GM23338 (cell line): ENCODE measurements at regions not wholly inside any gene's neighbourhood (a gene's known extent, or its start where the extent isn't known, plus 50 kb on each side); places are given as distances from the start of the nearest gene placed in this dataset.

Experiments
- ATAC-seq: fragments of 200-7000 bp; cut with Tn5 transposase; 3 replicates; pipeline ENCODE4 v1.9.1; 2020
- DNase-seq: peaks from one replicate; pipeline ENCODE4 v3.0.0-alpha.2; 2015; ENCODE audit warnings: low spot score
- H2AFZ ChIP-seq: fragments of 200-600 bp; sonication (generic); 2 replicates; pipeline ENCODE4 v1.8.0; 2016; ENCODE audit warnings: antibody characterized with exemption, mild to moderate bottlenecking, moderate library complexity
- H3F3A ChIP-seq: fragments of 200-600 bp; sonication (generic); replicated peaks from 2 replicates; pipeline ENCODE4 v1.8.0; 2017; ENCODE audit warnings: antibody characterized with exemption, mixed run types, low read depth
- H3K27ac ChIP-seq: fragments of 200-600 bp; sonication (generic); 2 replicates; pipeline ENCODE4 v1.6.1; 2016; ENCODE audit warnings: low read depth
- H3K27me3 ChIP-seq: fragments of 200-600 bp; sonication (generic); 2 replicates; pipeline ENCODE4 v1.8.0; 2016; ENCODE audit warnings: mild to moderate bottlenecking, mixed run types, moderate library complexity; ENCODE audit not compliant: insufficient read depth
- H3K36me3 ChIP-seq: fragments of 200-600 bp; sonication (generic); 2 replicates; pipeline ENCODE4 v1.8.0; 2016; ENCODE audit warnings: mild to moderate bottlenecking; ENCODE audit not compliant: insufficient read depth
- H3K4me1 ChIP-seq: fragments of 200-600 bp; sonication (generic); 2 replicates; pipeline ENCODE4 v1.8.0; 2016; ENCODE audit warnings: mild to moderate bottlenecking, moderate library complexity; ENCODE audit not compliant: insufficient read depth
- H3K4me2 ChIP-seq: fragments of 200-600 bp; sonication (generic); 2 replicates; pipeline ENCODE4 v1.7.1; 2017; ENCODE audit warnings: mixed run types
- H3K4me3 ChIP-seq: fragments of 200-600 bp; sonication (generic); 2 replicates; pipeline ENCODE4 v1.6.1; 2016; ENCODE audit warnings: mixed run types
- H3K79me2 ChIP-seq: fragments of 200-600 bp; sonication (generic); replicated peaks from 2 replicates; pipeline ENCODE4 v1.8.0; 2017; ENCODE audit warnings: mild to moderate bottlenecking; ENCODE audit not compliant: insufficient read depth
- H3K9me2 ChIP-seq: fragments of 200-600 bp; sonication (generic); 2 replicates; pipeline ENCODE4 v1.8.0; 2017; ENCODE audit not compliant: insufficient read depth
- H4K20me1 ChIP-seq: fragments of 200-600 bp; sonication (generic); replicated peaks from 2 replicates; pipeline ENCODE4 v1.8.0; 2017; ENCODE audit warnings: mild to moderate bottlenecking; ENCODE audit not compliant: insufficient read depth
- H3K27ac Mint-ChIP-seq: 2 replicates; pipeline ENCODE4 v1.8.0; 2020; ENCODE audit warnings: inconsistent platforms, mild to moderate bottlenecking, moderate library complexity, mixed read lengths
- H3K27me3 Mint-ChIP-seq: 3 replicates; pipeline ENCODE4 v1.8.0; 2022; ENCODE audit warnings: low read depth, mild to moderate bottlenecking, moderate library complexity, mixed read lengths, inconsistent platforms; ENCODE audit not compliant: insufficient read depth, poor library complexity
- H3K36me3 Mint-ChIP-seq: 3 replicates; pipeline ENCODE4 v1.8.0; 2021; ENCODE audit warnings: low read depth, mild to moderate bottlenecking, inconsistent platforms, moderate library complexity, mixed read lengths
- H3K4me1 Mint-ChIP-seq: 3 replicates; pipeline ENCODE4 v1.8.0; 2020; ENCODE audit warnings: mild to moderate bottlenecking, inconsistent platforms, mixed read lengths
- H3K4me3 Mint-ChIP-seq: 3 replicates; pipeline ENCODE4 v1.8.0; 2021; ENCODE audit warnings: moderate library complexity, mild to moderate bottlenecking, inconsistent platforms, mixed read lengths
- H3K9me3 Mint-ChIP-seq: 3 replicates; pipeline ENCODE4 v1.8.0; 2020; ENCODE audit warnings: moderate library complexity, mild to moderate bottlenecking, inconsistent platforms, mixed read lengths
- JUNB ChIP-seq: IDR thresholded peaks from one replicate; pipeline ENCODE4 v1.6.1; 2016; ENCODE audit warnings: antibody characterized with exemption; ENCODE audit not compliant: unreplicated experiment
- REST ChIP-seq: IDR thresholded peaks from one replicate; pipeline ENCODE4 v1.6.1; 2018; ENCODE audit warnings: antibody characterized with exemption; ENCODE audit not compliant: unreplicated experiment
- ZNF462 ChIP-seq: fragments of 250-450 bp; sonication (Bioruptor Pico); IDR thresholded peaks from 2 replicates; pipeline ENCODE4 v1.5.0; 2020; ENCODE audit warnings: mild to moderate bottlenecking, moderate library complexity

GRCh38 chr13:50643060-50643459, 200.4 kb downstream of the DLEU7 start (continued):
- TF ChIP-seq ZNF462 (CRISPR knock-in tag) (no peak), JUNB (no peak)

- Mint-ChIP-seq H3K36me3 (no peaks in the 10 kb centered on the region), H3K27ac (no peak overlapping the region), H3K4me3 (no peak overlapping the region), H3K27me3 (no peaks in the 10 kb centered on the region), H3K4me1 (no peaks in the 10 kb centered on the region), H3K9me3 (no peaks in the 10 kb centered on the region)
- Histone ChIP-seq H3K9me2 (no peaks in the 10 kb centered on the region; the same call in 1 of the 2 replicates), H3K27me3 (no peaks in the 10 kb centered on the region), H3K4me3 (no peak overlapping the region), H3K36me3 (no peaks in the 10 kb centered on the region), H3K79me2 (no peaks in the 10 kb centered on the region), H3F3A (no peaks in the 10 kb centered on the region), H2AFZ (no peak overlapping the region), H4K20me1 (no peaks in the 10 kb centered on the region), H3K4me2 (no peak overlapping the region), H3K27ac (no peak overlapping the region), H3K4me1 (no peaks in the 10 kb centered on the region)
- no peak for ATAC-seq
- no peak for DNase-seq
- no peak for TF ChIP-seq ZNF462 (CRISPR knock-in tag)
- TF ChIP-seq REST: no peak
Observed at GRCh38 chr13:50644081-50644871, 199.2 kb downstream of the DLEU7 start.
